ENCODE measurements at regions not wholly inside any gene's neighbourhood (a gene's known extent, or its start where the extent isn't known, plus 50 kb on each side); places are given as distances from the start of the nearest gene placed in this dataset.
A peak's percentile ranks its signal among the peaks of the same experiment; 100 is the strongest.
"Not testable (repeated sequence)": the region's sequence is repeated elsewhere in the genome, so short reads cannot be mapped to it uniquely, and the experiment has no call there.

- no peak overlapping the region for H3K4me3 ChIP-seq (ENCODE audit: low read depth, low read length)
- DNase-seq (ENCODE audit: low read depth): peak; percentile 27
- TF ChIP-seq, protein P1, sequence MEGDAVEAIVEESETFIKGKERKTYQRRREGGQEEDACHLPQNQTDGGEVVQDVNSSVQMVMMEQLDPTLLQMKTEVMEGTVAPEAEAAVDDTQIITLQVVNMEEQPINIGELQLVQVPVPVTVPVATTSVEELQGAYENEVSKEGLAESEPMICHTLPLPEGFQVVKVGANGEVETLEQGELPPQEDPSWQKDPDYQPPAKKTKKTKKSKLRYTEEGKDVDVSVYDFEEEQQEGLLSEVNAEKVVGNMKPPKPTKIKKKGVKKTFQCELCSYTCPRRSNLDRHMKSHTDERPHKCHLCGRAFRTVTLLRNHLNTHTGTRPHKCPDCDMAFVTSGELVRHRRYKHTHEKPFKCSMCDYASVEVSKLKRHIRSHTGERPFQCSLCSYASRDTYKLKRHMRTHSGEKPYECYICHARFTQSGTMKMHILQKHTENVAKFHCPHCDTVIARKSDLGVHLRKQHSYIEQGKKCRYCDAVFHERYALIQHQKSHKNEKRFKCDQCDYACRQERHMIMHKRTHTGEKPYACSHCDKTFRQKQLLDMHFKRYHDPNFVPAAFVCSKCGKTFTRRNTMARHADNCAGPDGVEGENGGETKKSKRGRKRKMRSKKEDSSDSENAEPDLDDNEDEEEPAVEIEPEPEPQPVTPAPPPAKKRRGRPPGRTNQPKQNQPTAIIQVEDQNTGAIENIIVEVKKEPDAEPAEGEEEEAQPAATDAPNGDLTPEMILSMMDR (IDR thresholded peaks at IDR 0.05; ENCODE audit: insufficient read depth, low read depth, low read length): no peak
Measured at GRCh38 chr2:44101246-44101645, 67.4 kb upstream of the PPM1B start.

- TF ChIP-seq, protein P1 (IDR thresholded peaks at IDR 0.05; ENCODE audit: insufficient read depth, low read depth, low read length): no peak
- no peak overlapping the region for H3K4me3 ChIP-seq (ENCODE audit: low read depth, low read length)
- DNase-seq (ENCODE audit: low read depth): no peak
Measured at GRCh38 chr2:44102790-44103562, 65.7 kb upstream of the PPM1B start.

- no peak for DNase-seq (ENCODE audit: low read depth)
- H3K4me3 ChIP-seq (ENCODE audit: low read depth, low read length): no peak overlapping the region
- TF ChIP-seq, protein P1 (IDR thresholded peaks at IDR 0.05; ENCODE audit: insufficient read depth, low read depth, low read length): no peak
Measured at GRCh38 chr2:44103639-44104038, 65.0 kb upstream of the PPM1B start.

DNA sequence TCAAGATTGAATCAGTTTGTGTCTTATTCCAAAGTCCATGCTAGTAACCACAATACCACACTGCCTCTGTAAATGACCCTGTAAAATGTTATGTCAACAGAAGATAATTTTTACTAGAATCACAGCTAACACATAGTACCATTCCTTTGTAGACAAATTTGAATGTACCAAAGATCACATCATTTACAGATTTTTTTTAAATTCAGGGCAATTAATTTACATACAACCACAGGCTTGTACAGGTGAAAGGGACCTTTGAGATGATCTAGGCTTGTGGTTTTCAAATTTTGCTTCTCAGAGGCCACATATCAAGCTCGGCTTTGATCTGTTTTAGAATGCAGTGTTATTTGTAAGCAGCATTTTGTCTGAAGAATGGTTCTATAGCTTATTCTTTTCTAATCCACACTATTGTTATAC lies 63.8 kb upstream of the PPM1B start:
- DNase-seq (ENCODE audit: low read depth): no peak
- TF ChIP-seq, protein P1 (IDR thresholded peaks at IDR 0.05; ENCODE audit: insufficient read depth, low read depth, low read length): no peak
- H3K4me3 ChIP-seq (ENCODE audit: low read depth, low read length): no peak overlapping the region

DNA sequence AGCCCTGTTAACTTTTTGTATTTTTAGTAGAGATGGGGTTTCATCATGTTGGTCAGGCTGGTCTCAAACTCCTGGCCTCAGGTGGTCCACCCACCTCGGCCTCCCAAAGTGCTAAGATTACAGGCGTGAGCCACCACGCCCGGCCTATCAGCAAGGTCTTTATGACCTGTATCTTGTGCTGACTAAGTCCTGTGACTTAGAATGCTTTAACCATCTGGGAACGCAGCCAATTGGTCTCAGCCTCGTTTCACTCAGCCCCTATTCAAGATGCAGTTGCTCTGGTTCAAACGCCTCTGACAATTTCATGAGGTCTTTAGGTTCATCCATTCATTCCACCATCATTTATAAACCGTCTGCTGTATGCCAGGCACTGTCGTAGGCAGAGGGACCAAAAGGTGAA lies 62.2 kb upstream of the PPM1B start:
- not testable (repeated sequence) for H3K4me3 ChIP-seq (ENCODE audit: low read depth, low read length); DNase-seq (ENCODE audit: low read depth)

- no peak for DNase-seq (ENCODE audit: low read depth)
- TF ChIP-seq, protein P1 (IDR thresholded peaks at IDR 0.05; ENCODE audit: insufficient read depth, low read depth, low read length): no peak
- H3K4me3 ChIP-seq (ENCODE audit: low read depth, low read length): no peak overlapping the region
Measured at GRCh38 chr2:44107086-44107740, 61.5 kb upstream of the PPM1B start.

GRCh38 chr2:44107974-44108373 lies 60.7 kb upstream of the PPM1B start:
- TF ChIP-seq, protein P1 (IDR thresholded peaks at IDR 0.05; ENCODE audit: insufficient read depth, low read depth, low read length): no peak
- no peak overlapping the region for H3K4me3 ChIP-seq (ENCODE audit: low read depth, low read length)
- DNase-seq (ENCODE audit: low read depth): no peak

All from fibroblast of villous mesenchyme (primary cell).